Suppressor macrophage (primary cell): ENCODE measurements at regions not wholly inside any gene's neighbourhood (a gene's known extent, or its start where the extent isn't known, plus 50 kb on each side); places are given as distances from the start of the nearest gene placed in this dataset.
"Not testable (repeated sequence)": the region's sequence is repeated elsewhere in the genome, so short reads cannot be mapped to it uniquely, and the experiment has no call there.

Source experiments
- DNase-seq, 4 experiments: peaks; one replicate each; pipeline ENCODE4 v3.0.0-alpha.2; 2020 to 2022

DNA sequence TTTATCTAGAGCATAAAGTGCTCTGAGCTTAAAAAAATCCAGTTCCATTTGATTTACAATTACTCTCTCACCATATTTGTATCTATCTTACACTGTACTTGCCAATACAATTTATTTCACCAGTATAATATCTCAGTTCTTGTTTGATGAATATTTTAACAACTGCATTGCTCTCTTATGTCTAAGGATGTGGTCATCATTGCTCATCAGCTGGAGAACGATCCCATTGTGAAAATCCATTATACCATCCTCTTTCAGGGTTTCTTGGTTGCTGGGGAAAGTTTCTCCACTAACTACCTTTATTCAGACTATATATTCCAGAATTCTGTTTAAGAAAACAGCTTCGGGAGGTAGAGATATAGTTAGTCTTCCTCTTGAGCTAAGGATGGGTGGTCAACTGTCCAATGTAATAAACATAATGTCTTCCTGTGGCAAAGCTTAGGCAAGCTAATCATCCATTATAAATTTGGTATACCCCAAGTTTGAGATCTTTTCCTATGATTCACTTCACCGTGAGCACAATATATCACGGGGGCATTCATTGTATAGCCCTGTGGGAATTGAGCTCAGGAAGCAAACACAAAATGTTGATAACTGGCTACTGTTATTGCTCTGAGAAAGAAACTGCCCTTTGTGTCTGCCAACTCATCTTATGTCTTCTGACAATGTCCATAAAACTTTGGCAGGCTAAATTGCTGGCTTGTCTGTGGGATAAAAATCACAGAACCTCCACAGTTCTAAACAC lies 2361.9 kb downstream of the ARAP2 start:
- DNase-seq = no peak

DNA sequence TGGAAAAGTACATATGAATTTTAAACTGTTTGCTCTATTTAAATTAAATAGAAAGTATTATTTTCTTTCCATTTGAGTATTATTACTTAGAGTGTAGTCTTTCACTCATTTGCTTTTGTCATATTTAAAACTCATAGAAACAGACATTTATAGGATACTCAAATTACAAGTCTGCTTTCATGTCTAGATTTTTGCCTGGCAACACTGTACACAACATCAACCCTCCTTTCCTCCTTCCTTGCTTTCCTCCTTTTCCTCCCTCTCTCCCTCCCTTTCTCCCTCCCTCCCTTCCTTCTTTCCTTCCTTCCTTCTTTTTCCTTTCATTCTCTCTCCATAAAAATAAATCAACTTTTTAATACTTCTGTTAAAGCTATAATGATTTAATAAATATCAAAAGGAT lies 2361.2 kb downstream of the ARAP2 start:
- no peak for DNase-seq

DNA sequence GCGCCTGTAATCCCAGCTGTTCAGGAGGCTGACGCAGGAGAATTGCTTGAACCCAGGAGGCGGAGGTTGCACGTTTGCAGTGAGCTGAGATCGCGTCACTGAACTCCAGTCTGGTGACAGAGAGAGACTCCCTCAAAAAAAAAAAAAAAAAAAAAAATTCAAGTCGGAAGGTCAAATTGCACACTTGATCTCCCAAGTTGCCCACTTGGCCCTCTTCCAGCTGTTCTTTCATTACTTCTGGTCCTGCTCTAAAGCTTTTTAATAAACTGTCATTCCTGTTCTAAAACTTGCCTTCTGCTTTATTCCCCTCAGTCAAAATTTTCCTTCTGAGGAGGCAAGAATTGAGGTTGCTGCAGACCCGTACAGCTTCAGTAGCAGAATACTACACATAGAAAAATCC lies 2358.0 kb downstream of the ARAP2 start:
- DNase-seq = no peak

DNA sequence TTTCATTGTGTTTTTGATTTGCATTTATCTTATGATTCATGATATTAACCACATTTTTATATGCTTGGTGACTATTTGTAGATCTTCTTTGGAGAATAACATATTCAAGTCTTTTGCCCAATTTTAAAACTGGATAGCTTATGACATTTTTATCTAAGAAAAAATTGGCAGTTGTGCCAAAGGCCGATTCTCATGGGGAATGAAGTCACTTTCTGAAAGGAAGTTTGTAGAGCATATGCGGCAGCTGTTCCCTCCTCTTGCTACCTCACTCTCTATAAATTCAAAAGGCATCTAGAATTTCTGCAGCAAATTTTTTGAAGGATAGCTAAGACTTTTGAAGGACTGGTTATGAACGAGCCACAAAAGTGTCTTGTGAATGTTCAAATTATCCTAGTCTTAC lies 2353.5 kb downstream of the ARAP2 start:
- DNase-seq = no peak

DNA sequence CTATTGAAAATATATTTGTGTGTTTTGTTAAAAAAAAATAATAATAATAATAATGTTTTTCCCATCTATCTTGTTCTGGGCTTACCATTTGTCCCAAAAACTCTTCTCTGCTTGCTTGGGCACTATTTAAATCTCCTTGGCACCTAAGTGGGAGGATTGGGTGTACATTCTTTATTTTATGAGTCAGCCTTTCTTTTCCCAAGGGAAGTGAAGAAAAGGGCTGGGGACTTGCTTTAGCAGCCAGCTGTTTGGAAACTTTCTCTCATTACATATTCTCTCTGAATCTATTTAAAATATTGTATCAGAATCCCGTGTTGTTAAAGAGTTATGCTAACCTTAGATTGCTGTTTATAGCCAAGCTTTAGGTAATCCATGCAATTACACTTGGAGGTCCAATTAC lies 2332.4 kb downstream of the ARAP2 start:
- no peak for DNase-seq

DNA sequence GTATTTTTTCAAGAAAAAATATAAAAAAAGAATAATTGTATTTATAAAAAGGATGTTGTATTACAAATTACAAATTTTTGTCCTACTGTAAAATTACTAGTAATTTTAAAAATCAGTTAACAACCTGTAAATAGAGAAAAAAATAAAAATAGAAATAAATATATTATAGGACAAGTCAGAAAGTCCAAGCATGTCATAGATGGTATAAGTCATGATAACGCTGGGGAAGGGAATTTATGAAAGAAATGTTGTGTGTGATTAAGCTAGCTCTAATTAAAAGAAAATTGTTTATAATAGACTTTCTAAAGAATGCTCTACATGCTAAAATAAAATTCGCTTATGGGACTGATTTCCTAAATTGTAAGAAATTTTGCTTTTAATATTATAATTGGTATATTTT lies 2329.9 kb downstream of the ARAP2 start:
- DNase-seq = no peak

DNA sequence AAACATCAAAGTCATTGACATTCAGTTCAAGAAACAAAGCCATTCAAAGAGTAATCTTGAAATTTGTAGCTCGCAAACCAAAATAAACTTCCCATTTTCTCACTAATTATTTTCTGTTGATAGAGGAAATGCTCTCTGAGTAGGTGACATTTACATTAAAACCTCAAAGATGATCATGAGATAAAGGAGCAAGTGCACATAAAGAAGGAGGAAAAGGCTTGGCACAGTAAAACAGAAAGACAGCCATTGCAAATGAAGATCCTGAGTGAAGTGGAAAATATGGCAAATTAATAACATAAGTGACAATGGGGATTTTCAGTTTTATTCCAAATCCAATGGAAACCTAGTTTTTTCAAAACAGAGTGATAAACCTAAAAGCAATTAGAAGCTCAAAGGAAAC lies 2320.8 kb downstream of the ARAP2 start:
- no peak for DNase-seq

DNA sequence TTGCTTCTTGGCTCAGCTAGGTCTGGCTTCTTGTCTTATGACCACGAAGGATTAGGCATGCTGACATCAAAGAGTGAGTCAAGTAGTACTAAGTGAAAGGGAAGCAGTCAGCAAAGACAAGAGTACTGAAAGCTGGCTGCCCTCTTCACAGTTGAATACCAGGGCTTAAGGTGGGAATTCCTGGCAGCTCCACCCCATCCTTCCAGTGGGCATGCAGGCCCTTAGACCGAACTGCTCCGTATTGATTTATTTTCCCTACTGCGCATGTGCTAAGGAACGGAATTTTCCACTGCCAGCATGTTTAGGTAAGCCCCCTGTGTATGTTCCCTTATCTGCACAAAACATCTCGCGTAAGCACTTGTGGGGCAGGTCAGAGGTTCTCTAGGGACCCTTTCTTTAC lies 2320.1 kb downstream of the ARAP2 start:
- no peak for DNase-seq

DNA sequence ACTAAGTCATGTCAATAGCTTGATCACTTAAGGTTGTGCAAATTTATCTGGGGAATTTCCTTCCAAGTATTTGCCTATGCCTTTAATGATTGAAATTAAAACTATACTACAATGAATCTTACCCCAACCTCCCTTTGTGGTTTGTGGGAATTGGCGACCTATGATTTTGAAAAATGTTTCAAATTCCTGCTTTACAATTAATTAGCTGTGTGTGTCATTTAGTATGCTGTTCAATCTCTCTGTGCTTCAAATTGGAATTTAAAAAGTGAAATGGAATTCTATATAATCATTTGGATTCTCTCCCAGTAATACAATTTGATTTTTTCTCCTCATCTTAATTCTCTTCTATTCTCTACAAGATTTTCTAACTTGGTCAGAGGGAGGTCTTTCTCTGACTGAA lies 2319.5 kb downstream of the ARAP2 start:
- DNase-seq = no peak

DNA sequence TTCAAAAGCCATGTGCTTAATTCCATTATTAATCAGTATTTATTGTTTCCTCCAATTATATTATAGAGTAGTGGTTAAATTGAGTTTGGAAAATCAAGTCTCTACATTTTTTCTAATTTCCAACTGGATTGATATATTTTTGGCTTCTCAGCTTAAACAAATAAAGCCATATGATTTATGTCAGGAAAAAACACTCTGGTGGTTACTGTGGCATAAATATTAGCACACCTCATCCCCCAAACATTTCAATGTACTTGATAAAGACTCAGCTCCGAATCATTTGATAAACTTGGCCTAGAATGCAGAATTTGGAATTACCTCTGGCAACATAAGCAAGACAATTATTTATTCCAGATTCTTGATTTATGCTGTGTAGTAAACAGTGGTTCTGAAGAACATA lies 2313.8 kb downstream of the ARAP2 start:
- DNase-seq = no peak

DNA sequence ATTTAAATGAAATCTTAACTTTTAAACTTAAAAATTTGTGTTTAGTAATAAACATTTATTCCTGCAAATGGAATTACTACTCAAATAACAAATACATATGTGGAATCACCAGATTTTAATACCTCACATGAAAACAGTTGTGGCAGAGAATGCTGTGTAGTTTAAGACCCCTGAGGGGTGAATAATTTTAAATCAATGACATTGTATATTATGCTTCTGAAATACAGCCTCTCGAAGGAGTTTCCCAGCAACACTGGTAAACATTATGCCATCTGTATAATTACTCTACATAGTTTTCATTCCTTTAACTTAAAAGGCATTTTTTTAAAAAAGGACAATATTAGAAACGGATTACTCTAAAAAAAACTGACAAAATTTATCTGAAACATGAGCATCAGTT lies 2313.3 kb downstream of the ARAP2 start:
- no peak for DNase-seq

DNA sequence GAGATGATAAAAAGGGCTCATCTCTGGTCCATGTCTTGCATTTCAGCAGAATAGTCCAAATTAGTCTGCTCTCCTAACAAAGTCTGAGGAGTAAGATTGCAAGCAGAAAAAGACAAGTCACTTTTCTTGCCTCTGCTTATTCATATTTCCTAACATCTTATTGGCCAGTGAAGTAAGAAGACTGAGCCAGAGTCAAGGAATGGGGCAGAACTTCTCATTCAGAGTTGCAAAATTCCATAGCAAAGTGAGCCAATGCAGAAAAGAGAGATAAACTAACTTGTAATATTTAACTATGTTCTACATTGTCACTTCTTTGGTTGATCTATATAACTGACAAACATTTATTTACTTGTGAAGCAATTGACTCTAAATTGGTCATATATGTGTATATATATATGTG lies 2304.0 kb downstream of the ARAP2 start:
- no peak for DNase-seq

DNA sequence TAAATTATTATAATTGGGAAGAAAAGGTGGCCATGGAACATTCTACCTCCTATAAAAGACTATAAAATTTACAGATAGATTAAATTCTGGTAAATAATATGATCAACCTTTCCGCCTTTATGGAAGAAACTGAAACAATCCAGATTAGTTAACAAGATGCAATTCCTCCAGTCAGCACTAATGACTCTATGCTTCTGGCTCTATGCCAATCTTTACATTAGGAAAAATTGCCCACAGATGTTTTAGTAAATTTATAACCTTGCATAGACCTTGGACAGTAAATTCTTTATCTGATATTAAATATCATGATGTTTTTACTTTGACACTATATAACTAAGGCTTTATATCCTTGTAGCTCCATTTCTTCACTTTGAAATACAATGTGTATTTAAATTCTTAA lies 2302.5 kb downstream of the ARAP2 start:
- no peak for DNase-seq

DNA sequence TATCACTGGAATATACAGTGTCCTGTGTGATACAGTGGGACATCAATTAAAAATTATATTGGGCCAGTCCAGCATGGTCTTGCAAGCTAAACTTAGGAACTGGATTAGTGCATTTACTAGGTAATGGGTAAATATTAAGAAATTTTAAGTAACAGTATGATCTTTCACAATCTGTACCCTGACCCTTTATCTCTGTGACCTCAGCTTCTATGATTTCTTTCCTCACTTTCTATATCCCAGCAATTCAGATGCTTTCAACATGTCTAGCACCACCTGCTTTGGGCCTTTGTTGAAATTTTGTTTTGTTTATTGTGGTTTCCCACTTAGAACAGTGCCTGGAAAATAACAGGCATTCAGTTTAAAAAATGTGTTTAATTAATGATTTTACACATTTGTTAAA lies 2295.4 kb downstream of the ARAP2 start:
- DNase-seq = no peak

DNA sequence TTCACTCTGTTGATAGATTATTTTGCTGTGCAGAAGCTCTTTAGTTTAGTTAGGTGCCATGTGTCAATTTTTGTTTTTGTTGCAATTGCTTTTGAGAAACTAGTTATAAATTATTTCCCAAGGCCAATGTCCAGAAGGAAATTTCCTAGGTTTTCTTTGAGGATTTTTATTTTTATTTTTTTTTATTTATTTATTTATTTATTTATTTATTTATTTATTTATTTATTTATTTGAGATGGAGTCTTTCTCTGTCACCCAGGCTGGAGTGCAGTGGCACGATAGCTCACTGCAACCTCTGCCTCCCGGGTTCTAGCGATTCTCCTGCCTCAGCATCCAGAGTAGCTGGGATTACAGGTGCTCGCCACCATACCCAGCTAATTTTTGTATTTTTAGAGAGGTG lies 2290.5 kb downstream of the ARAP2 start:
- not testable (repeated sequence) for DNase-seq

DNA sequence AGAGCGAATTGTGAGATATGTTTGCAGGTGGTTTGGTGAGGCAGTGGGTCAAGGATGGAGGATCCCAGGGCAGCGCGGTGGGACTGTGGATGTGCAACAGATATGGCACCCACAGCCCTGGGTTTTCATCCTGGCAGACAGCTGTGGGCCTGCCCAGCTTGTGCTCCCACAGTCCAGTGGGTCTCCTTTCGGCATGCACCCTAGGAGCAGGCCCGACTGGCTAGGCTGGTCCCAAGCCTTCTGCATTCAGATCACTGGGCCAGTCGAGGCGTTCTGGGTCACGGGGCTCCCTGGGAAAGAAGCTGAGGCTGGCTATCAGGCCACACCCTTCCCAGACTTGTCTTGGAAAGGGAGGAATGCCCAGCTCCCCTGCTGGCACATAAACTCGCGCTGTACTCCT lies 2289.6 kb downstream of the ARAP2 start:
- no peak for DNase-seq

DNA sequence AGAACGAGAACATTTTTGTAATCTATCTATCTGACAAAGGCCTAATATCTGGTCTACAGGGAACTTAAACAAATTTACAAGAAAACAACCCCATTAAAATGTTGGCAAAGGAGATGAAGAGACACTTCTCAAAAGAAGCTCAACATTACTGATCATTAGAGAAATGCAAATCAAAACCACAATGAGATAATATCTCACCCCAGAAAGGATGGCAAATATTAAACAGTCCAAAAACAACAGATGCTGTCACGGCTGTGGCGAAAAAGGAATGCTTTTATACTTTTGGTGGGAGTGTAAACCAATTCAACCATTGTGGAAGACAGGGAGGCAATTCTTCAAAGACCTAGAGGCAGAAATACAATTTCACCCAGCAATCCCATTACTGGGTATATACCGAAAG lies 2284.8 kb downstream of the ARAP2 start:
- DNase-seq = no peak

DNA sequence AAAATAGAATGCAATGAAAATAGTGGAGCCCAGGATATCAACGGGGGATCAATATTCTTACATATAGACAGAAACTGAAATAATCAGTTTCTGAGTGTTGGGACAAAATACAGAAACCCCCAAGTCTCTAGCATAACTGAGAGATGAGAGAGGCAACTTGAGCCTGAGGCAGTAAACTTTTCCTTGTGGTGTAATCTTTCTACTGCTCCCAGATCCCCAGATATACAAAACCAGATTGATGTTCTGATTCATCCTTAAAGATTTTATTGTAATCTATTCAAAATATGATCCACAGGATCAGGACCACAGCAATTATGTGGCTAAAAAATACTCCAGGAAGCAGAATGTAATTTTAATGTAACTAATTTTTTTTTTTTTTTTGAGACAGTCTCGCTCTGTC lies 2282.6 kb downstream of the ARAP2 start:
- DNase-seq = no peak

DNA sequence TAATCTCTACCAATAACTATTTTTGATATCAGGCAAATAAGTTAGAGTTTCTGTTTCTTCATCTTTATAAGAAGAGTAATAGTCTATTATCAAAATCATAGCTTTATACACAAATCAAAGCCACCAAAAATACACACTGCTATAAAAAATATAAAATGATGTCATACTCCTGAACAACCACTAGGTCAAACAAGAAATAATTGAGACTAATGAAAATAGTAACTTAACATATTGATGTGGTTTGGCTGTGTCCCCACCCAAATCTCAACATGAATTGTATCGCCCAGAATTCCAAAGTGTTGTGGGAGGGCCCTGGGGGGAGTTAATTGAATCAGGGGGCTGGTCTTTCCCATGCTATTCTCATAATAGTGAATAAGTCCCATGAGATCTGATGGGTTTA lies 2277.5 kb downstream of the ARAP2 start:
- no peak for DNase-seq

DNA sequence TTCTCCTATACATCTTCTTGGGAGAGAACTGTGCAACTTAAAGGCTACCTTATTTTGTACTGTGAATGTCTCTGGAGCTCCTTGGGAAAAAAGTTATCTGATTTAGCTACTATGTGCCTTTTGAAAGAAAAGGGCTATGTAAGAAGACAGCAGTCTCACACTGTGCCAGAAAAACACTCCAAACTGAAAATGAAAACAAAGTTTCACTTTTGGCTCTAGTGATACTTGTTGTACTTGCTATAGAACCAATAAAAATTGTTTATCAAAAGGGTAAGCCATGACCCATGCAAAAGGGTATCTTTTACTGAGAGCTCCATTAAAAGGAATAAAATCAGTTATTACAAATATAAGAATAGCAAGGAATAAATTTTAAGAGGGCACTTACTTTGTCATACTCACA lies 2270.0 kb downstream of the ARAP2 start:
- no peak for DNase-seq

DNA sequence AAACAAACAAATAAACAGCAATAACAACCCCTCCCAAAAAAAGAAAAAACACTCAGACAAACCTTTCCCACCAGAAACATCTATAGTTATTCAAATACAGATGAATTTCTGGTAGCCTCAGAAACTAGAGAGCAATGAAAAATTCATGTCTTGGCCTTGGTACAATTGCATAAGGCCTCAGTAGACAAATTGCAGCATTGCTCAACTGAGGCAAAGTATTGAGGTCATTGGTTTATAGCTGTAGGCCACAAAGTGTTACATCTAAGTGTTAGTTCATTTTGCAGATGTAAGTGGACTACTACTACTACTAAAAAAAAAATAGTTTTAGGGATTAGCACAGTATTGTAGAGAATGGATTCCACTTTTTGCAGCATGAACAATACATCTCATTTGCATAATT lies 2268.3 kb downstream of the ARAP2 start:
- DNase-seq = no peak

DNA sequence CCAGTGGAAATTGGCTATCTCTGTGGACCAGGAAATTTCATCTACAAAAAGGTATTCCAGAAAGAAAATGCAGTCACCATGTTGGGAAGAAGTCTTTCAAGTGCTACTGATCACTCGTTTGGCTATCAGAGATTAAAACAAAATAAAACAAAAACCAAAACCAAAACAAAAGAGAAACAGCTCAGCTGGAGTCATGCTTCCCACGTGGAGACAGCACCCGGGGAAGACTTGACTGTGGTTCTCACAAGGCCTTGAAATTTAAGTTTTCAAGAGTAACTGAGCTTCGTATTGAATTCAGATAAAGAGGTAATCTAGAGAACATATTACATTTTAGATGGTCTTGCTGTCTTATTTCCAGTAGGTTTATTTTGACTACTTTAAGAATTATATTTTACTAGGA lies 2264.5 kb downstream of the ARAP2 start:
- not testable (repeated sequence) for DNase-seq

DNA sequence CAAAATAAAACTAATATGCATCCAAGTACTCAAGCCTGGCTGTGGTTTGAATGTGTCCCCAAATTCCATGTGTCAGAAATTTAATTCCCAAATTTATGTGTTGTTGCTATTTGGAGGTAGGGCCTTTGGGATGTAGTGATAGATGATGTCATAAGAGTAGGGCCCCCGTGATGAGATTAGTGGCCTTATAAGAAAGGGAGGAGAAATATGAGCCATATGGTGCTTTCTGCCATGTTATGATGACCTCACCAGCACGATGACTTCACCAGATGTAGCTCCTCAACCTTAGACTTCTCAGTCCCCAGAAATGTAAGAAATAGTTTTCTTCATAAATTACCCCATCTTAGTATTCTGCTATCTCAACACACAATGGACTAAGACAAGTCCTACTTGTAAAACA lies 2264.0 kb downstream of the ARAP2 start:
- no peak for DNase-seq

DNA sequence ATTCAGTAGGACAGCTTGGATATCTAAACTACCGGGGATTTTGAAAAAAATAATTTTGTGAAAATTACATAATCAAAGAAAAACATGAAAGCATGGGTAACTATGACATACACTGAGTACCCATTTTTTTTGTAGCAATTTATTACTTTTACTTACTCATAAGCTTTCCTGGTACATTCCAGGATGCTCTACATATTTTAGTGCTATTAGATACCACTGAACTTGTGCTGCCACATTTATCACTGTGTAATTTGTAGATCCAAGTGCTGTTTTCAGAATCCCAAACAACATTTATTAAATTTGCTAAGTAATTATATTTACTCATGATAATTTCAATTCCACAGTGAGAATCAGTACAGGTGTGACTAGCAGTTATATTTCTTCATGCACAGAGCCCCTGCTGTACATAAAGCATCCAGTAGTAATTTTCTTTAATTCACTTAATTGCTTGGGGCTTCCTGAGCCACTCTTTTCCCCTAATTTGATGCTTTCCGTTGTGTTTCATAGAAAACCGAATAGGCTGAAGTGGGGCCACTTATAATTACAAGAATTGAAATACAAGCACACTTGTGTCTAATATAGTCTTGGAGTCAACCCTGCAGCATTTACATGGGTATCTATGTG lies 2254.4 kb downstream of the ARAP2 start:
- DNase-seq = no peak
